Glutamatergic neuron (in vitro differentiated cells): ENCODE measurements at regions not wholly inside any gene's neighbourhood (a gene's known extent, or its start where the extent isn't known, plus 50 kb on each side); places are given as distances from the start of the nearest gene placed in this dataset.

Experiments
- DNase-seq: peaks from one replicate; pipeline ENCODE4 v3.0.0; 2022
- H3K27ac Mint-ChIP-seq: one replicate; pipeline ENCODE4 v1.8.0; 2020; ENCODE audit warnings: mild to moderate bottlenecking, mixed read lengths, inconsistent platforms; ENCODE audit not compliant: unreplicated experiment
- H3K27me3 Mint-ChIP-seq: one replicate; pipeline ENCODE4 v1.8.0; 2020; ENCODE audit warnings: mild to moderate bottlenecking, moderate library complexity, mixed read lengths, inconsistent platforms; ENCODE audit not compliant: unreplicated experiment
- H3K36me3 Mint-ChIP-seq: one replicate; pipeline ENCODE4 v1.8.0; 2020; ENCODE audit warnings: mild to moderate bottlenecking, mixed read lengths, inconsistent platforms; ENCODE audit not compliant: unreplicated experiment
- H3K4me1 Mint-ChIP-seq: one replicate; pipeline ENCODE4 v1.8.0; 2020; ENCODE audit warnings: mild to moderate bottlenecking, low read depth, mixed read lengths, inconsistent platforms; ENCODE audit not compliant: unreplicated experiment
- H3K4me3 Mint-ChIP-seq: one replicate; pipeline ENCODE4 v1.8.0; 2020; ENCODE audit warnings: mild to moderate bottlenecking, mixed read lengths, inconsistent platforms; ENCODE audit not compliant: unreplicated experiment
- H3K9me3 Mint-ChIP-seq: one replicate; pipeline ENCODE4 v1.8.0; 2020; ENCODE audit warnings: mild to moderate bottlenecking, moderate library complexity, mixed read lengths, inconsistent platforms; ENCODE audit not compliant: unreplicated experiment
- TF ChIP-seq, protein P1 (sequence below): fragments of 200-600 bp; sonication (generic); IDR thresholded peaks from one replicate; pipeline ENCODE4 v1.5.0; 2021; ENCODE audit not compliant: partially characterized antibody, unreplicated experiment

DNA sequence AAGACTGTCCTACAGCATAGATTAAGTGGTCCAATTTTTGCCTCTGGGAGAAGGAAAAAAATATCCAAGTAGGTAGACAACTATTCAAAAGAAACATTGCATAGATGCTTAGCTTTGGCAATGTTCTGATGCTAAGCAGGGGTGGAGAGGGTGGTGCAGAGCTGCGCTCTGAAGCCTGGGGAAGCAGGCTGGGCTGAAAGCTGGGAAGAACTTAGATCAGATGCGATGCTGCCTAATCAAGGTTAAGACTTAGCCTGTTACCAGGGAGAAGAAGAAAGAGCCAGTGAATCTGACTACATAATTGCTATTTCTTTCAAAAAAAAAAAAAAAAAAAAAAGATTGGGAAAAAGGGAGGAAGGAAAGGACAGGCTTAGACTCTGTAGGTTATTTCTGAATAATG lies 89.0 kb upstream of the SCOC start:
- Mint-ChIP-seq H3K4me1 (peaks cover 14% of the 10 kb centered on the region), H3K9me3 (peaks cover 5% of the 10 kb centered on the region), H3K4me3 (no peak overlapping the region), H3K36me3 (peaks cover 2% of the 10 kb centered on the region), H3K27me3 (peaks cover 4% of the 10 kb centered on the region), H3K27ac (peak overlapping the region; percentile 18)
- no peak for DNase-seq
- TF ChIP-seq, protein P1, sequence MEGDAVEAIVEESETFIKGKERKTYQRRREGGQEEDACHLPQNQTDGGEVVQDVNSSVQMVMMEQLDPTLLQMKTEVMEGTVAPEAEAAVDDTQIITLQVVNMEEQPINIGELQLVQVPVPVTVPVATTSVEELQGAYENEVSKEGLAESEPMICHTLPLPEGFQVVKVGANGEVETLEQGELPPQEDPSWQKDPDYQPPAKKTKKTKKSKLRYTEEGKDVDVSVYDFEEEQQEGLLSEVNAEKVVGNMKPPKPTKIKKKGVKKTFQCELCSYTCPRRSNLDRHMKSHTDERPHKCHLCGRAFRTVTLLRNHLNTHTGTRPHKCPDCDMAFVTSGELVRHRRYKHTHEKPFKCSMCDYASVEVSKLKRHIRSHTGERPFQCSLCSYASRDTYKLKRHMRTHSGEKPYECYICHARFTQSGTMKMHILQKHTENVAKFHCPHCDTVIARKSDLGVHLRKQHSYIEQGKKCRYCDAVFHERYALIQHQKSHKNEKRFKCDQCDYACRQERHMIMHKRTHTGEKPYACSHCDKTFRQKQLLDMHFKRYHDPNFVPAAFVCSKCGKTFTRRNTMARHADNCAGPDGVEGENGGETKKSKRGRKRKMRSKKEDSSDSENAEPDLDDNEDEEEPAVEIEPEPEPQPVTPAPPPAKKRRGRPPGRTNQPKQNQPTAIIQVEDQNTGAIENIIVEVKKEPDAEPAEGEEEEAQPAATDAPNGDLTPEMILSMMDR = no peak

DNA sequence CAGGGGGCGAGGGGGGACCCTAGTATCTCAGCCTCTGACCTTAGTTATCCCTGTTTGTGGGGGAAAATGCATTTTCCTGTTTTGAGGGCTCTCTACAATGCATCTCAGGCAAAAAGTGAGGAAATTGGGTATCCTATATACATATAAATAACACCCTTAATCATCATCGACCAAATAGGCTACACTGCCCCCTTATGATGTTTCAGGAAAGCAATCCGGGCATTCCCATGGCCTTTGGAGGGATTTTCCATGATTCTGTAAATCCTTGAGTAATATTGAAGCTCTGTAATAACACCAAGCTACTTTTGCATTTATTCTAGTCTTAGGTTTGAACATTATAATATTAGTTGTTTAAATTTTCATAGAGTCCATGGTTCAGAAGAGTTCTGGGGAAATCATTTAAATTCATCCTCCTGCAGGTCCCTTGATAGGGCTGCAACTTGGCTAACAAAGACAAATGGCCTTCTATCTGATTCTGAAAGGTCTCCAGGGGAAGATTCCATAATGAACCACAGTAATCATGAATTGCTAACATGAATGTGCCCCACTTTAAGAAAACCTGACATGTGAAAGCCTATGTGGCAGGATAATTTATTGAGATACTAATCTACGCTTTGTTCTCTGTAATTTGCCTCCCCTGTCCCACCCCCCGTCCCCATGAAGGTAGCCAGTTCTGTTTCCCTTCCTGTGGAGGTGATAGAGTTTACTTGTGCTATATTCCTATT lies 91.5 kb upstream of the SCOC start:
- Mint-ChIP-seq H3K27ac (peak overlapping the region; percentile 50), H3K4me1 (peaks cover 14% of the 10 kb centered on the region), H3K9me3 (peaks cover 5% of the 10 kb centered on the region), H3K36me3 (peaks cover 11% of the 10 kb centered on the region), H3K4me3 (no peak overlapping the region), H3K27me3 (peaks cover 4% of the 10 kb centered on the region)
- no peak for DNase-seq
- TF ChIP-seq, protein P1 = no peak

- peaks cover 5% of the 10 kb centered on the region for H3K4me1 Mint-ChIP-seq
- TF ChIP-seq, protein P1 = no peak
- H3K4me3 Mint-ChIP-seq = no peak overlapping the region
- no peaks in the 10 kb centered on the region for H3K9me3 Mint-ChIP-seq
- DNase-seq = no peak
- H3K27me3 Mint-ChIP-seq = no peaks in the 10 kb centered on the region
- peaks cover 11% of the 10 kb centered on the region for H3K36me3 Mint-ChIP-seq
- H3K27ac Mint-ChIP-seq = no peak overlapping the region
These were observed 95.9 kb upstream of the SCOC start for GRCh38 chr4:140277576-140277975.

DNA sequence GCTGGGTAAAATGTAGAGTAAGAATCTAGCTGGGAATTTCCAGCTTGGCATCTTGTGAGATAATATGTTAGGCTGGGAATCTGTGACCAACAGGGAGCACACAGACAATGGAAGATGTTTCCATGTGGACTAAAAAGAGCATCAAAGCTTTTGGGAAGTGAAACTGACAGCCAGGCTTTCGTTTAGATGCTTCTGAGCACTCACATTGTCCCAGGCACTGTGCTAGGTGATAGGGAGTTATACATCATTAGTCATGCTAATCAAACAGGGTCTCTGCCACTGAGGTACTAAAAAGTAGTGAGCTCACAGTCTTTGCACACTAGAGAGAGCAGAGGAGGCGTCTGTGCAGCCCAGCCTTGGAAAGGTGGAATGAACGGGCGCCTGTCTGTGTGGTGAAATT lies 101.9 kb upstream of the SCOC start:
- TF ChIP-seq, protein P1 = no peak
- H3K4me3 Mint-ChIP-seq = no peak overlapping the region
- no peak for DNase-seq
- H3K27me3 Mint-ChIP-seq = peaks cover 4% of the 10 kb centered on the region
- H3K36me3 Mint-ChIP-seq = no peaks in the 10 kb centered on the region
- H3K27ac Mint-ChIP-seq = no peak overlapping the region
- H3K9me3 Mint-ChIP-seq = peaks cover 6% of the 10 kb centered on the region
- H3K4me1 Mint-ChIP-seq = peaks cover 17% of the 10 kb centered on the region

DNA sequence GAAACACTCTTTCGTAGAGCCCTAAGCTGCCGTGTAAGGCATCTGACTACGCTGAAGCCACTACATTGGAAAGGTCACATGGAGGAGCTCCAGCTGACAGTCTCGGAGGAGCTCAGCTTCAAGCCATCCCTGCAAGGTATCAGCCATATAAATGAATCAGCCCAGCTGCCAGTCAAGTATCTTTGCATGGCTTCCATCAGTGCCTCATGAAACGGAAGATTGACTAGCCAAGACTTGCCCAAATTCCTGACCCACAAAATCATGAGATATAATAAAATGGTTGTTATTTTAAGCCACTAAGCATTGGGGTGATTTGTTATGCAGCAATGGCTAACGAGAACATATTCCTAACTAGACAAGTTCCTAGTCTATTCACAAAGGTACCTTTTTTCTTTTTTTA lies 104.1 kb upstream of the SCOC start:
- Mint-ChIP-seq H3K27me3 (peaks cover 4% of the 10 kb centered on the region), H3K9me3 (peaks cover 6% of the 10 kb centered on the region), H3K36me3 (no peaks in the 10 kb centered on the region), H3K4me1 (peaks cover 17% of the 10 kb centered on the region), H3K4me3 (no peak overlapping the region), H3K27ac (no peak overlapping the region)
- TF ChIP-seq, protein P1 = no peak
- no peak for DNase-seq
